Medulla oblongata (tissue), 1 donor: ENCODE measurements at regions not wholly inside any gene's neighbourhood (a gene's known extent, or its start where the extent isn't known, plus 50 kb on each side); places are given as distances from the start of the nearest gene placed in this dataset.
"Not testable (repeated sequence)": the region's sequence is repeated elsewhere in the genome, so short reads cannot be mapped to it uniquely, and the experiment has no call there.

Experiments
- DNase-seq: peaks from one replicate; pipeline ENCODE4 v3.0.0-alpha.2; 2015; ENCODE audit errors: extremely low spot score

DNA sequence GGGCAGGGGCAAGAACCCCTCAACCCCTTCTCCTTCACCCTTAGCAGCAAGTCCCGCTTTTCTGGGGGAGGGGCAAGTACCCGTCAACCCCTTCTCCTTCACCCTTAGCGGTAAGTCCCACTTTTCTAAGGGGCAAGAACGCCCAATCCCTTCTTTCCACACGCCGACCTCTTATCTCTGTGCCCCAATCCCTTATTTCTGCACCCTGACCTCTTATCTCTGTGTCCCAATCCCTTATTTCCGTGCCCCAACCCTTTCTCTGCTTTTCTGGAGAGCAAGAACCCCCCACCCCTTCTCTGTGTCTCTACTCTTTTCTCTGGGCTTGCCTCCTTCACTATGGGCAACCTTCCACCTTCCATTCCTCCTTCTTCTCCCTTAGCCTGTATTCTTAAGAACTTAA, 225.0 kb upstream of the DUSP10 start:
- DNase-seq = not testable (repeated sequence)

DNA sequence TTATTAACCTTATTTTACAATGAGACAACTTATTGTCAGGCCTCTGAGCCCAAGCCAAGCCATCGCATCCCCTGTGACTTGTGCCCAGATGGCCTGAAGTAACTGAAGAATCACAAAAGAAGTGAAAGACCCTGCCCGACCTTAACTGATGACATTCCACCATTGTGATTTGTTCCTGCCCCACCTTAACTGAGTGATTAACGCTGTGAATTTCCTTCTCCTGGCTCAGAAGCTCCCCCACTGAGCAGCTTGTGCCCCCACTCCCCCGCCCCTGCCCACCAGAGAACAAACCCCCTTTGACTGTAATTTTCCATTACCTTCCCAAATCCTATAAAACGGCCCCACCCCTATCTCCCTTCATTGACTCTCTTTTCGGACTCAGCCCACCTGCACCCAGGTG, 224.0 kb upstream of the DUSP10 start:
- not testable (repeated sequence) for DNase-seq

DNA sequence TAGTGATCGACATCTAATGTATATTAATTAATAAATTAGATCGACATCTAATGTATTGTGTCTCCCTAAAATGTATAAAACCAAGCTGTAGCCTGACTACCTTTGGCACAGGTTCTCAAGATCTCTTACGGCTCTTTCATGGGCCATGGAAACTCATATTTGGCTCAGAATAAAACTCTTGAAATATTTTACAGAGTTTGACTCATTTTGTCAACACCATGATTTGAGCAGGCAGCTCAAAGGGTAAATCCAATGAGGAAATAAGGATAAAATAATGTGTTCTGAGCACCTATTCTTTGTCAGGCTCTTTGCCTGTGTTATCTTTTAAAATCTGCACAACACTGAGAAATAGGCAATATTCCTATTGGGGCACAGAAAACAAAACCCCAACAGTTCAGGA, 223.4 kb upstream of the DUSP10 start:
- no peak for DNase-seq

DNA sequence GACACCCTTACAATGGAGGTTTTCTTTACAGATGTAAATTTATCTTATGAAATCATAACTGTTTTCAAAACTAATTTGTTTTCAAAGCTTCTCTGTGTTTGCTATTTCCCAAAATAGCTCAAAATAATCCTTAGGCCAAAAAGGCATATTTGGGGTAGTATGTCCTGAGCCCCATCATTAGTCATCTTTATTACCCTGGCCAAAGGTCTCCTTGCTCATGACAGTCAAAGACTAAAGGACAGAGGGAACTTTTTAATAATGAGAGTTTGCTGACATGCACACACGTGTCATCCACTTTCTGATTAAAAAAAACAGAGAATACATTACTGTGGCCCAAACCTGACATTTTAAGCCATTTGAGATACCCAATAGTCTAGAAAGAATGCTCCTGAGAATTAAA, 221.9 kb upstream of the DUSP10 start:
- no peak for DNase-seq

DNA sequence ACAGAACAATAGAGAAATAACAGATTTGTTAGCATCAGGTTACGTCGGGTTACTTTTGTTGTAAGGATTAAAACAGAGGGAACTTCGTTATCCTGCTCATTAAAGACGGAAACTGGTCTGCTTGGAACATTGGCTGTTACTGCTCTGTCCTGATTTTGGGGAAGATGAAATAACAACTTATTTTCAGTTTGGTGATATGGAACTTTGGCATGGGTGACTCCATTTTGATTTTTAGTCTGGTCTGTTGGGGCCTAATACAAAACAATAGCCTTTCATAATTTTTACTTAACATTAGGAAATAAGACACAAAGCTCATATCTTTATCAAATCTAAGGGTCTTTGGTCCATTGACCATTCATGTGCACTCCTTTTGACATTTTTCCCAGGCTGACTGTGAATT, 220.5 kb upstream of the DUSP10 start:
- DNase-seq = no peak

DNA sequence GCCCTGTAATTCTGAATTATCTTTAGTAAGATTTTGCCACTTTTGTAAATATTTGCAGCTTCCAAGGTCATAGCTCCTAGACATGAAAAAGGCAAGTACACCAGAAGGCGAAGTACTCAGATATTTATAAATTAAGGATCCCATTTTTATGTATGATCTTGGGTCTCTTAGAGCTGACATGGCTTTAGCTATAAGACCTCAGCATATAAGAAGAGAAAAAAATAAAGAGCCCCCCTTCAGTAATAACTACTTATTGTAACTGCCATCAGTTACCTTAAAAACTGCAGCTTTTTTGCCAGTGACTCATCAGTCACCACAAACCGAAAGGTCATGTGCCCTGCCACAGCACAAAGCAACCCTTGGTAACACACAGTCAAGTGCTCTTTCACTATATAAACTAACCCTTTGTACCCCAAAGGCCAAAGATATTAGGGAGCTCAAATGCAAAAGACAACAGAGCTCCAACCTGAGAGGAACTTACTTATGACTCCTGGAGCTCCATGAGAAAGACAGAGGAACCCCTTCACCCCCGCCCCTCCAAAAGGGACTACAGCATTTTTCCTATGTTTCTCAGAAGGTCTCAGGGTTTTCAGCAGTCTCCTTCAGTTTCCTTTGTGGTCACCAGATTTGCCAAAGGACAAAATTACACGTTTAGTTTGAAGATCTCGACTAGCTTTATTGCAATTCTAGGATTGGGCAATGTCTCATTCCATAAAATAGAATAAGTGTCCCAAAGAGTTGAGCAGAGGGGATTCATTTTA, 219.8 kb upstream of the DUSP10 start:
- DNase-seq = no peak

DNA sequence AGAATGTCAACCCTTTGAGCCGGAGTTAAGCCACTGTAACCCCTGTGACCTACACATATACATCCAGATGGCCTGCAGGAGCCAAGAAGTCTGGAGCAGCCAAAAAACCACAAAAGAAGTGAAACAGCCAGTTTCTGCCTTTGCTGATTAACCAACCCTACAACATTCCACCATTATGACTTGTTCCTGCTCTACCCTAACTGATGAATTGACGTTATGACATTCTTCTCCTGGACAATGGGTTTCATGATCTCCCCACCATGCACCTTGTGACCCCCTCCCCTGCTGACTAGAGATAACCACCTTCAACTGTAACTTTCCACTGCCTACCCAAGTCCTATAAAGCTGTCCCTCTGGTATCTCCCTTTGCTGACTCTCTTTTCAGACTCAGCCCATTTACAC, 216.3 kb upstream of the DUSP10 start:
- not testable (repeated sequence) for DNase-seq

DNA sequence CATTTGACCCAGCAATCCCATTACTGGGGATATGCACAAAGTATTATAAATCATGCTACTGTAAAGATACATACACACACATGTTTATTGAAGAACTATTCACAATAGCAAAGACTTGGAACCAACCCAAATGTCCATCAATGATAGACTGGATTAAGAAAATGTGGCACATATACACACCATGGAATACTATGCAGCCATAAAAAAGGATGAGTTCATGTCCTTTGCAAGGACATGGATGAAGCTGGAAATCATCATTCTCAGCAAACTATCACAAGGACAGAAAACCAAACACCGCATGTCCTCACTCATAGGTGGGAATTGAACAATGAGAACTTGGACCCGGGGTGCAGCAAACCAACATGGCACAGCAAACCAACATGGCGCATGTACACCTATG, 215.5 kb upstream of the DUSP10 start:
- DNase-seq = not testable (repeated sequence)

DNA sequence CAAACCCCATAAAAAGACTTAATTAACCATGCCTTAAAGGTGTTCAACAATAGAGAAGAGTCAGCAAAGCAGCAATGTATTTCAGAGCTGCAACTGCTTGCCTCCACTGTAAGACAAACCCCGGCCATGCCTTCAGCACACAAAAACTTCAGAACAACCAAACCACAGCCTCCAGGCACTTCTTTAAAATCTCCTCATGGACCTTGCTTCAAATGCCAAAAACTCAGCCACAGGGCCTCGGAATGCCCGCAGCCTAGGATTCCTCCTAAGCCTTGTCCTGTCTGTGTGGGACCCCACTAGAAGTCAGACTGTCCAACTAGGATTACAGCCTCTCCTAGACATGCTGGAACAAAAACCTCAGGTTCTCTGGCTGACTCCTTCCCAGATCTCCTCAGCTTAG, 208.1 kb upstream of the DUSP10 start:
- DNase-seq = no peak

DNA sequence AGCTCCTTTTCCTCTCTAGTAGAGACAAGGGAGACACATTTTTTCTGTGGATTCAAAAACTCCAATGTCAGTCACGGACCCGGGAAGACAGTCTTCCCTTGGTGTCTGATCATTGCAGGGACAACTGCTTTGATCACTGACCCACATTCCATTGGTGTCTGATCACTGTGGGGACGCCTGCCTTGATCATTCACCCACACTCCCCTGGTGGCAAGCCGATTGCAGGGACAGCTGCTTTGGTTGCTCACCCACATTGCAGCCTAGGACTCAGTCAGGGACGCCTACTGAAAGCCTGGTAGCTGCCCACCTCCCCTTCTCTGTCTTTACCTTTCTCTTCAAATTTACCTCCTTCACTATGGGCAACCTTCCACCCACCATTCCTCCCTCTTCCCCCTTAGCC, 206.6 kb upstream of the DUSP10 start:
- DNase-seq = no peak

DNA sequence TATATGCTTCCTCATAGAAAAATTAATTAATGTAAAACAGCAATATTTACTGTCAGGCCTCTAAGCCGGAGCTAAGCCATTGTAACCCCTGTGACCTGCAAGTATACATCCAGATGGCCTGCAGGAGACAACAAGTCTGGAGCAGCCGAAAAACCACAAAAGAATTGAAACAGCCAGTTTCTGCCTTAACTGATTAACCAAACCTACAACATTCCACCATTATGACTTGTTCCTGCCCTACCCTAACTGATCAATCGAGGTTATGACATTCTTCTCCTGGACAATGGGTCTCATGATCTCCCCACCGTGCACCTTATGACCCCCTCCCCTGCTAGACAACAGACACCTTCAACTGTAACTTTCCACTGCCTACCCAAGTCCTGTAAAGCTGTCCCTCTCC, 205.8 kb upstream of the DUSP10 start:
- DNase-seq = no peak

DNA sequence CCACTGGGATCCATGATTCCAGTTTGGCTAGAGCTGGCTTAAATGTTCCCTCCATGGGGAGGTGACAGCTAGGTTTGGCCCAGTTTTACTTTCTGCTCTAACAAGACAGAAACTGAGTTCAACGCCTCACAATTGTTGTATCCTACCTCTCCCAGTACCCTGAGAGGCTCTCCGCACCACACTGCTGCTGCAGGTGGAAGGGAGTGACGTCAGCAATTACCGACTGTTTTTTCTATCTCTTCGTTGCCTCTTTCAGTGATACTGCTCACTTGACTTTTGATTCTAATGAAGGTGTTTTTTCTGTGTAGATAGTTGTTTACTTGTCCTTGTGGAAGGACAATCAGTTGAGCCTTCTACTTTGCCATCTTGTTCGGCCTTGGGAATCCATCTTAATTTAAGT, 204.9 kb upstream of the DUSP10 start:
- DNase-seq = no peak

DNA sequence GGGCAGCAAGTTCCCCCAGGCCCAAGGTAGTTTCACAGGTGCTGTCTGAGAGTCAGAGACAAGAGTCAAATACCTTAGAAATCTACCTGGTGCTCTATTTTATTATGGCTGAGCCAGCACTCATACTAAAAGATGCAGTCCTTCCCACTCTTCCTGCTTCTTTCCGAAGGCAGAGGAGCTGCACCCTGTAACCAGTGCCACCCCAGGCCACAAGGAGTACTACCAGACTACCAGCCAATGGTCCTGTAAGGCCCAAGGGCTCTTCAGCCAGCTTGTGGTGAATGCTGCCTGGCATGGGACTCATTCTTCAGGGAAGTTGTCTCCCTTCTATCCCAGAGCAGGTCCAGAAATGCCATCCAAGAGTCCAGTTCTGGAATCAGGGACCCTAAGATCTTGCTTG, 203.8 kb upstream of the DUSP10 start:
- no peak for DNase-seq

DNA sequence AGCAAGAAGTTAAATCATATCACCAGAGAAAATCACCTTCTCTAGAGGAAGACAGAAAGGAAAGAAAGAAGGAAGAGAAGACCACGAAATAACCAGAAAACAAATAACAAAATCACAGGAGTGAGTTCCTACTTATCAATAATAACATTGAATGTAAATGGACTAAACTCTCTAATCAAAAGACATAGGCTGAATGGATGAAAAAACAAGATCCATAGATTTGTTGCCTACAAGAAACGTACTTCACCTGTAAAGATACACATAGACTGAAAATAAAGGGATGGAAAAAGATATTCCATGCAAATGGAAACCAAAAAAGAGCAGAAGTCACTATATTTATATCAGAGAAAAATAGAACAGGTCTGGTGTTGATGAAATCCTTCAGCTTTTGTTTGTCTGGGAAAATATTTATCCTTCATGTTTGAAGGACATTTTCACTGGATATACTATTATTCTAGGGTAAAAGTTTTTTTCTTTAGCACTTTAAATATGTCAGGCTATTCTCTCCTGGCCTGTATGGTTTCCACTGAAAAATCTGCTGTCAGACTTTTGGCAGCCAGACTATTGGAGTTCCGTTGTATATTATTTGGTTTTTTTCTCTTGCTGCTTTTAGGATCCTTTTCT, 202.5 kb upstream of the DUSP10 start:
- no peak for DNase-seq

DNA sequence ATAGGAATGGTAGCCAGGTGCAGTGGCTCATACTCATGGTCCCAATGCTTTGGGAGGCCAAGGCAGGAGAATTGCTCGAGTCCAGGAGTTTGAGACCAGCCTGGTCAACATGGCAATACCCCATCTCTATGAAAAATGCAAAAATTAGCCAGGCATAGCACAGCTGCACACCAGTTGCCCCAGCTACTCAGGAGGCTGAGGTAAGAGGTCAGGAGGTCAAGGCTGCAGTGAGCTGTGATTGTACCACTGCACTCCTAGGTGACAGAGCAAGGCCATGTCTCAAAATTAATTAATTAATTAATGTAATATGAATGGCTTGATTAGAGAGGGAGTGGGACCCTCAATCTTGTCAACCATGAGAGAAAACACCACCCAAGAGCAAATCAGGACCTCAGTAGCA, 198.7 kb upstream of the DUSP10 start:
- no peak for DNase-seq

DNA sequence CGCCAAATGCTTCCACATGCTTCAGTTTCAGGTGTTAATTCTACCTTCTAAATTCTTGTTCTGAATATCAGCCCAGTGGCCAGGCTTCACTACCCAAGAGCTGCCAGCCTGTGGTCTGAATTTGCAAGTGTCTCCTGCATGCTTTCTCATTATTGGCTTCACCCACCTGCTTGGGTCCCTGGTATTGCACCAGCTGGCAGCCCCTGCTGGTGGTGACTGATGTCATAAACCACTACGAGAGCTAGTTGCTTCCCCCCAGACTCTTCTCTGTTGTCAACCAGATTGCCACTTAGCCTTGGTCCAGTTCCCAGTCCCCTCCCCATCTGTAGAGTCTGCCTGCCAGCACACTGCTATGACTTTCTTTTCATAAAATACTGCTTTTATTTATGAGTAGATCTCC, 197.7 kb upstream of the DUSP10 start:
- no peak for DNase-seq

DNA sequence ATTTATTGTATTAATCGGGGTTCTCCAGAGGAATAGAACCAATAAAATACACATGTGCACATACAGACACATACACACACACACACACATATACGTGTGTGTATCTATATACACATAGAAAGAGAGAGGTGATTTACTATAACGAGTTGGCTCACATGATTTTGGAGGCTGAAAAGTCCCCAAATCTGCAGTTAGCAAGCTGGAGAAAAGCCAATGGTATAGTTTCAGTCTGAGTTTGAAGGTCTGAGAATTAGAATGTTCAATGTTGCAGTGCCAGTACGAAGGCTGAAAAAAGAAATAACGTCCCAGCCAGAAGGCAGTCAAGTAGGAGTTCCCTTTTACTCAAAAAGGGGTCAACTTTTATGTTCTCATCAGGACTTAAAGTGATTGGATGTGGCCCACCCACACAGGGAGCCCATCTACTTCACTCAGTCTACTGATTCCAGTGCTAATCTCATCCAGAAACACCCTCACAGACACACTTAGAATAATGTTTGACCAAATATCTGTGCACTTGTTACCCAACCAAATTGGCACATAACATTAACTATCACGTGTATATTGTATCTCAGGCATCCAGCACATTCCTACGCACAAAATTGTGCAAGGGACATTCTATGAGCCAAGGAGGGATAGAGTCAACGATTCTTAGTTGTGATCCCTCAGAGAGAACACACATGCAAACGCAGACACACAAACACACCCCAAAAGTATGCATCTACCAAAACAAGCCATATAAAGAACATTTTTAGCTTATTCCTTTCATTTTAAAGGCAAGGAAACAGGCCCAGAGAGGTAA, 195.5 kb upstream of the DUSP10 start:
- no peak for DNase-seq

DNA sequence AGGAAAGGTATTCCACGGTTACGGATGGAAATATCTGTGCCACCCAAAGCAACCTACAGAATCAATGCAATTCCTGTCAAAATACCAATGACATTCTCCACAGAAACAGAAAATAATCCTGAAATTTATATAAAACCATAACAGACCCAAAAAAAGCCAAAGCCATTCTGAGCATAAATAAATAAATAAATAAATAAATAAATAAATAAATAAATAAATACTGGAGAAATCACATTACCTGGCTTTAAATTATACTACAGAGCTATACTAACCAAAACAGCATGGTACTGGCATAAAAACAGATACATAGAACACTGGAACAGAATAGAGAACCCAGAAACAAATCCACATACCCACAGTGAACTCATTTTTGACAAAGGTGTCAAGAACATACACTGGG, 191.9 kb upstream of the DUSP10 start:
- no peak for DNase-seq

DNA sequence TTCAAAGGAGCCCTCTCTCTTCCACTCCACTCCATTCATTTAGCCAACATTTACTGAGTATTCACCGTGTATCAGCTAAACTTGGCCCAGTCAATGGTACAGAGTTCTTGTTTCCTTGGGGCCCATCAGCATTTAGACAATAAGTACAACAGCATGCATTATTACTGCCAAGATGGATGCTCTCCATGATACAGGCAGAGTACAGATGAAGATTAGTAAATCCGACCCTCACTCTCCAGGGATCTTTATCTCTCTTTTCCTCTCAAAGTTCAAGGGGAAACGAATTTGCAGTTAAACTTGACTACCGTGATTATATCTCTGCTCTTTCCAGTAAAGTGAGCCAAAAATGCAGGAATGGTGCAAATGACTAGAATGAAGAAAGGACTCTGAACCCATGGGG, 184.6 kb upstream of the DUSP10 start:
- no peak for DNase-seq

DNA sequence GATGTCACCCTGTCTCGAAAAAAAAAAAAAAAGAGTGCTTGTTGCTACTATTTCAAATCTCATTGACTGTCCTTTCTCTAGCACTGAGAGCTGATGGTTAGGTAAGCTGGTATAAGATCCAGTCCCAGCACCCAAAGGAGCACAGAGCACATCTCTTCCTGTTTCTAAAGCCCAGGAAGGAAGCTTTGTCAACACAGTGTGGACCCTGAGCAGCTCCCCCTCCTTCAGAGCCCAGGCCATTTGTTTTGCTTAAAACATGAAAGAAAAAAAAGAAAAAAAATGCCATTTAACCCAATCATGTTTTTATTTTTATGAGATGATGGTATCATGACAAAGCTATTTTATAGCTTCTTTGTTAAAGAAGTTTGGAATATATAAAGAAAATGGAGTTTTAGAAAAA, 184.1 kb upstream of the DUSP10 start:
- DNase-seq = no peak

DNA sequence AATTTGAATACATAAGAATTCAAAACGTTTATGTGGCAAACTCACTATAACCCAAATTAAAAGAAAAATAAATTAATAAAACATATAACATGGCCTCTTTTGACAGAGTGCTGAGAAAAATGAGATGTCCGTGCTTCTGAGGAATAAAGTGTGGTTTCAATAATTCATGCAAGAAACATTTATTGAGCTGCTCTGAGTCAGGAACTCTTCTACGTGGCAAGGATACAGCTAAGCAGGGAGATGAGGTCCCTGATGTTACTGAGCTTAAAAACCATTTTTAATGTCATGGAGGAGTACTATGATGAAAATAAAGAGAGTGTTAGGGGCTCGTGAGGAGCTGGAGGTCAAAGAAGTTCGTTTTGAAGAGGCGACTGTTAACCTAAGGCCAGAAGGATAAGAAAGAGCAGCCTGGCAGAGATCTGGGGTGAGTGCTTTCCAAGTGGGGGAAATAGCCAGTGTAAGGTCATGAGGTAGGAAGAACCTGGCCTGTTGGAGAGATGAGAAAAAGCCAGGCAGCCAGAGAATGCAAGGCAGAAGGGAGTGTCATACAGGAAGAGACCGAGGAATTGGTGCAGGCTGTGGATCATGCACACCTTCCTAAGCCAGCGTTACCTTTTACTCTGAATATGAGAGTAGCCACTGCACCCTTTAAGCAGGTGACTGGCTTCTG, 182.2 kb upstream of the DUSP10 start:
- no peak for DNase-seq

DNA sequence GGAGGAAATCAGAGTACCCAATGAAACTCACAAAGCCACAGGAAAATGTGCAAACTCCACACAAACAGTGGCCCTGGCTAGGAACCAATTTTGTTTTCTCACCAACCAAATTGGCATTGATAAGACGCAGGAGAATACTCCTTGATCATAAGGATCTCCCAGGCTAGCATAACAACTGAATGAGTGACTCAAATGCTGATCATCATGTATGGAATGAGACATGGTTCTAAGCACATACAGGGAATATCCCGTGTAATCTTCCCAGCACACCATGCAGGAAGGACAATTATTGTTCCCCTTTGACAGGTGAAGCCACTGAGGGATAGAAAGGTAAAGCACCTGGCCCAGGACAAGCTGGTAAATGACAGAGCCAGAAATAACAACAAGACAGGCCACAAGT, 180.0 kb upstream of the DUSP10 start:
- DNase-seq = no peak
